ENCODE measurements at regions not wholly inside any gene's neighbourhood (a gene's known extent, or its start where the extent isn't known, plus 50 kb on each side); places are given as distances from the start of the nearest gene placed in this dataset.

GRCh38 chr10:78263521-78263988, 229.9 kb downstream of the RPS24 start:
- no peak for DNase-seq
- CTCF ChIA-PET, result interaction anchor here (1.1 to 1.3 kb wide), 2 partner anchors 25 to 216 kb away, joined by 4 to 5 read pairs; no protein-coding TSS in a partner anchor
- peaks cover 15% of the 10 kb centered on the region for H3F3A ChIP-seq (replicated peaks; ENCODE audit: insufficient read depth)
- TF ChIP-seq RXRA (IDR thresholded peaks at IDR 0.05; ENCODE audit: borderline replicate concordance, low read depth), result peak; percentile 60; the same call in 1 of the 2 replicates
- TF ChIP-seq GATA2 (CRISPR knock-in tag; IDR thresholded peaks at IDR 0.05), result no peak
- no peak for TF ChIP-seq IRF3 (IDR thresholded peaks at IDR 0.05; ENCODE audit: low read depth, low read length)
- no peak for TF ChIP-seq CHD2 (IDR thresholded peaks at IDR 0.05; ENCODE audit: low read length, partially characterized antibody)
- no peak for TF ChIP-seq ELF1 (IDR thresholded peaks at IDR 0.05)
- 0 out of 2 replicates have a peak, but pooled peaks have one; percentile 55 for TF ChIP-seq ZBTB33 (IDR thresholded peaks at IDR 0.05; ENCODE audit: borderline replicate concordance, low read depth)
- TF ChIP-seq MAX (IDR thresholded peaks at IDR 0.05; ENCODE audit: low read depth), result peak; percentile 96
- TF ChIP-seq USF1 (IDR thresholded peaks at IDR 0.05; ENCODE audit: borderline replicate concordance, low read depth), result no peak
- no peak for TF ChIP-seq FOXJ3 (CRISPR knock-in tag; IDR thresholded peaks at IDR 0.05)
- no peak for TF ChIP-seq GABPA (IDR thresholded peaks at IDR 0.05; ENCODE audit: low read depth)
- TF ChIP-seq REST (IDR thresholded peaks at IDR 0.05; ENCODE audit: low read depth, low read length), result no peak
- no peak for TF ChIP-seq YY1 (IDR thresholded peaks at IDR 0.05; ENCODE audit: low read depth)
- no peak for TF ChIP-seq NRF1 (IDR thresholded peaks at IDR 0.05; ENCODE audit: low read depth, low read length)
- no peak for TF ChIP-seq TEAD4 (IDR thresholded peaks at IDR 0.05; ENCODE audit: borderline replicate concordance, insufficient read depth)
- TF ChIP-seq USF2 (IDR thresholded peaks at IDR 0.05; ENCODE audit: borderline replicate concordance, low read depth, low read length), result no peak
- peak; percentile 66; the same call in 1 of the 2 replicates for TF ChIP-seq PBX3 (IDR thresholded peaks at IDR 0.05)
- TF ChIP-seq FOSL2 (IDR thresholded peaks at IDR 0.05; ENCODE audit: borderline replicate concordance, low read depth), result peak; percentile 93
- TF ChIP-seq RAD21 (IDR thresholded peaks at IDR 0.05; ENCODE audit: low read length), result no peak
- no peak for TF ChIP-seq CTCF (IDR thresholded peaks at IDR 0.05)
- peak in 1 of 2 experiments; percentile 92; a peak in 1 of 4 replicates for TF ChIP-seq EP300 (IDR thresholded peaks at IDR 0.05; ENCODE audit: borderline replicate concordance in 1 of 2, low read depth in 1 of 2, low read length in 1 of 2)
- no peak for TF ChIP-seq RFX5 (IDR thresholded peaks at IDR 0.05; ENCODE audit: low read length)

More at GRCh38 chr10:78263521-78263988, 229.9 kb downstream of the RPS24 start:
- Histone ChIP-seq H3K9ac (peak overlapping the region; percentile 63), H3K4me2 (no peak overlapping the region), H3K27me3 (ENCODE audit: insufficient read depth) (no peaks in the 10 kb centered on the region), H3K9me3 (no peaks in the 10 kb centered on the region), H3K9me2 (no peaks in the 10 kb centered on the region), H4K20me1 (ENCODE audit: insufficient read depth) (no peaks in the 10 kb centered on the region), H3K27ac (ENCODE audit: low read depth in 2 of 2, low read length in 1 of 2) (peak overlapping the region in 1 of 2 experiments; percentile 90; a peak in 3 of 4 replicates), H3K4me1 (ENCODE audit: control insufficient read depth in 1 of 2, insufficient read depth in 2 of 2, low read depth in 1 of 2, low read length in 1 of 2) (peaks cover 17 to 54% of the 10 kb centered on the region in 2 experiments), H3K36me3 (replicated peaks in 1 of 2; ENCODE audit: control insufficient read depth in 1 of 2, insufficient read depth in 2 of 2, low read length in 1 of 2) (no peaks in the 10 kb centered on the region), H2AFZ (ENCODE audit: low read depth) (peak overlapping the region; percentile 5; the same call in 1 of the 2 replicates), H3K4me3 (ENCODE audit: low read depth in 2 of 2, low read length in 1 of 2) (no peak overlapping the region), H3K79me2 (ENCODE audit: insufficient read depth) (no peaks in the 10 kb centered on the region)
- WGBS (ENCODE audit: low lambda C conversion rate), result 19% methylated on average over 5 of the region's 5 CpGs
- POLR2A ChIA-PET, result no interaction called here
